Naive B cell (primary cell): ENCODE measurements at regions not wholly inside any gene's neighbourhood (a gene's known extent, or its start where the extent isn't known, plus 50 kb on each side); places are given as distances from the start of the nearest gene placed in this dataset.

Experiments used
- ATAC-seq, 2 donors: fragments of 150-1000 bp; cut with Tn5 transposase; 2 replicates each; pipeline ENCODE4 v1.10.0; 2021; ENCODE audit warnings: low read depth in 2 of 2, mild to moderate bottlenecking in 2 of 2, moderate library complexity in 2 of 2
- DNase-seq: peaks from one replicate; pipeline ENCODE4 v3.0.0; 2022
- H3K27ac Mint-ChIP-seq, 6 donors: one replicate each; pipeline ENCODE4 v1.8.0; 2020 to 2022; ENCODE audit warnings: mild to moderate bottlenecking in 6 of 6, mixed read lengths in 6 of 6, moderate library complexity in 5 of 6, inconsistent platforms in 2 of 6
- H3K27me3 Mint-ChIP-seq, 3 donors: one replicate each; pipeline ENCODE4 v1.8.0; 2021 to 2022; ENCODE audit warnings: mixed read lengths in 3 of 3, mild to moderate bottlenecking in 1 of 3
- H3K36me3 Mint-ChIP-seq, 2 donors: one replicate each; pipeline ENCODE4 v1.8.0; 2020 to 2022; ENCODE audit warnings: mixed read lengths in 2 of 2, inconsistent platforms in 1 of 2, mild to moderate bottlenecking in 1 of 2
- H3K4me1 Mint-ChIP-seq, 3 donors: one replicate each; pipeline ENCODE4 v1.8.0; 2020 to 2022; ENCODE audit warnings: mixed read lengths in 3 of 3, inconsistent platforms in 1 of 3, mild to moderate bottlenecking in 1 of 3, moderate library complexity in 1 of 3
- H3K4me3 Mint-ChIP-seq, 8 donors: one replicate each; pipeline ENCODE4 v1.8.0; 2020 to 2022; ENCODE audit warnings: mild to moderate bottlenecking in 8 of 8, mixed read lengths in 8 of 8, moderate library complexity in 8 of 8, inconsistent platforms in 2 of 8
- H3K9me3 Mint-ChIP-seq, 7 donors: one replicate each; pipeline ENCODE4 v1.8.0; 2020 to 2022; ENCODE audit warnings: mixed read lengths in 7 of 7, mild to moderate bottlenecking in 5 of 7, inconsistent platforms in 2 of 7, moderate library complexity in 1 of 7

GRCh38 chr5:97618721-97619120 lies 435.7 kb upstream of the RIOK2 start:
- H3K4me1 Mint-ChIP-seq: no peaks in the 10 kb centered on the region
- no peak for ATAC-seq
- no peak for DNase-seq
- no peak overlapping the region for H3K4me3 Mint-ChIP-seq
- H3K36me3 Mint-ChIP-seq: no peaks in the 10 kb centered on the region
- no peak overlapping the region for H3K27ac Mint-ChIP-seq
- H3K27me3 Mint-ChIP-seq: no peaks in the 10 kb centered on the region
- peaks cover 0 to 29% (median 14%) of the 10 kb centered on the region in 7 donors for H3K9me3 Mint-ChIP-seq

- no peaks in the 10 kb centered on the region for H3K27me3 Mint-ChIP-seq
- ATAC-seq (no peak), DNase-seq (no peak)
- H3K9me3 Mint-ChIP-seq: peaks cover 0 to 15% (median 10%) of the 10 kb centered on the region in 7 donors
- H3K27ac Mint-ChIP-seq: no peak overlapping the region
- no peak overlapping the region for H3K4me3 Mint-ChIP-seq
- no peaks in the 10 kb centered on the region for H3K4me1 Mint-ChIP-seq
- no peaks in the 10 kb centered on the region for H3K36me3 Mint-ChIP-seq
Observed at GRCh38 chr5:97623441-97623840, 440.4 kb upstream of the RIOK2 start.

- H3K9me3 Mint-ChIP-seq: peaks cover 0 to 6% (median 0%) of the 10 kb centered on the region in 7 donors
- DNase-seq (no peak), ATAC-seq (no peak)
- H3K27ac Mint-ChIP-seq: no peak overlapping the region
- H3K4me1 Mint-ChIP-seq: no peaks in the 10 kb centered on the region
- no peak overlapping the region for H3K4me3 Mint-ChIP-seq
- H3K36me3 Mint-ChIP-seq: no peaks in the 10 kb centered on the region
- H3K27me3 Mint-ChIP-seq: no peaks in the 10 kb centered on the region
Observed at GRCh38 chr5:97624886-97625285, 441.8 kb upstream of the RIOK2 start.

- Mint-ChIP-seq H3K4me1 (no peaks in the 10 kb centered on the region), H3K4me3 (no peak overlapping the region), H3K27me3 (no peaks in the 10 kb centered on the region), H3K27ac (no peak overlapping the region), H3K36me3 (peaks cover 4 to 8% of the 10 kb centered on the region in 2 donors), H3K9me3 (peaks cover 0 to 9% (median 4%) of the 10 kb centered on the region in 7 donors)
- no peak for ATAC-seq
- DNase-seq: no peak
Observed at GRCh38 chr5:97627272-97627671, 444.2 kb upstream of the RIOK2 start.

- H3K4me3 Mint-ChIP-seq: no peak overlapping the region
- H3K4me1 Mint-ChIP-seq: no peaks in the 10 kb centered on the region
- ATAC-seq: no peak
- H3K27me3 Mint-ChIP-seq: no peaks in the 10 kb centered on the region
- peaks cover 4 to 8% of the 10 kb centered on the region in 2 donors for H3K36me3 Mint-ChIP-seq
- no peak overlapping the region for H3K27ac Mint-ChIP-seq
- H3K9me3 Mint-ChIP-seq: peaks cover 0 to 9% (median 4%) of the 10 kb centered on the region in 7 donors
- no peak for DNase-seq
Observed at GRCh38 chr5:97628031-97628430, 445.0 kb upstream of the RIOK2 start.

DNA sequence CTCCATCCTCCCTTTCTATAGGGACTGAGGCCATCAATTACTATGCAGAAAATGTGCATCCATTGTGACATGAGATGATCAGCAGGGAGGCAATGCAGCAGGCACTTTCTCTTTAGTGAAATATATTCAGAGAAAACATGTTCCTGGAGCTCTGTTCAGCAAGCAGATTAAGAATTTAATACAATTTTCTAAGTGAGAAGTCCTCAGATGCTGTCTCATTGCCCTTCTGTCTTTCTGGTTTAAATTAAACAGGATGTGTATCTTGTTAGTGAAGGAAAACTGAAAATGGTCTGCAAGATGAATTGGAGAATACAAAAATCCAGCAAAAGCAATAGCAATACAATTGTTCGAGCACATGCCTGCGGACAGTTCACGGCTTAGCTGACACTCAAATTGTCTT lies 445.8 kb upstream of the RIOK2 start:
- H3K27me3 Mint-ChIP-seq: no peaks in the 10 kb centered on the region
- ATAC-seq (no peak), DNase-seq (no peak)
- H3K4me1 Mint-ChIP-seq: no peaks in the 10 kb centered on the region
- H3K4me3 Mint-ChIP-seq: no peak overlapping the region
- H3K27ac Mint-ChIP-seq: no peak overlapping the region
- H3K9me3 Mint-ChIP-seq: peaks cover 0 to 9% (median 4%) of the 10 kb centered on the region in 7 donors
- H3K36me3 Mint-ChIP-seq: peaks cover 4 to 8% of the 10 kb centered on the region in 2 donors

GRCh38 chr5:97629276-97629675 lies 446.2 kb upstream of the RIOK2 start:
- Mint-ChIP-seq H3K27ac (peak overlapping the region in 1 of 6 donors; percentile 10), H3K9me3 (peaks cover 0 to 12% (median 5%) of the 10 kb centered on the region in 7 donors), H3K27me3 (no peaks in the 10 kb centered on the region), H3K4me3 (no peak overlapping the region), H3K4me1 (no peaks in the 10 kb centered on the region), H3K36me3 (peaks cover 4 to 8% of the 10 kb centered on the region in 2 donors)
- no peak for DNase-seq
- ATAC-seq: no peak

DNA sequence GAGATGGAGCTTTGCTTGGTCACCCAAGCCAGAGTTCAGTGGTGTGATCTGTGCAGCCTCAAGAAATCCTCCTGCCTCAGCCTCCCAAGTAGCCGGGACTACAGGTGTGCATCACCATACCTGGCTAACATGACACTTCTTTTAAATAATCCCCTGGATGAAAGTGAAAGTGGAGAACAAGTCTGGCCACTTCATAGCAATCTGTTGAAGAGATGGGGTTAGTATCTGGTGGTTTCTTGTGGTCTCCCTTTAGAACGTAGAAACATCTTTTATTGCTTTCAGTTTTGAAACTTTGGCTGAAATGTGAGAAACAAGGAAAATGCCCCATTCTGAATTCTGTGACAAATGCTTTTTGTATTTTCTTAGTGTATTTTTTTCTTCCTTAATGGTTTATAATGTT lies 452.5 kb upstream of the RIOK2 start:
- Mint-ChIP-seq H3K36me3 (peaks cover 4 to 7% of the 10 kb centered on the region in 2 donors), H3K27me3 (no peaks in the 10 kb centered on the region), H3K9me3 (peaks cover 3 to 13% (median 8%) of the 10 kb centered on the region in 7 donors), H3K27ac (no peak overlapping the region), H3K4me1 (no peaks in the 10 kb centered on the region), H3K4me3 (no peak overlapping the region)
- ATAC-seq (no peak), DNase-seq (no peak)

DNA sequence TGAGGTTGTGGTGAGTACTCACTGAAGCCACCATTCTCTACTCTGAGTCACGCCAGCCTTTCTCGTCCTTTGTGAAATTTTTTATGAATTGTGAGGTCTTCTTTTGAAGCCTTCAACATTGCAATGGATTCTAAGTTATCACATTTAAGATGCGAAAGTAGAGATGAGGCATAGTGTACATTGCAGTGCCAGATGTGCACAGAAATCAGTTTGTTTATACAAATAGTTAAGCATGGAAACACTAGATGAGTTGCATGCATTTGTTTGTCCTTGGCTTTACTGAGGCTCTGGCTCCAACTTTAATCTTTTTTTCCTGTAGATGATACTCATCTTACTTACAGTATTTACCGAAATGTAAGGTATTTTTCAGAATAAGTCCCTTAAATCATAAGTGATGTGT lies 453.7 kb upstream of the RIOK2 start:
- H3K4me3 Mint-ChIP-seq: no peak overlapping the region
- H3K4me1 Mint-ChIP-seq: no peaks in the 10 kb centered on the region
- no peaks in the 10 kb centered on the region for H3K27me3 Mint-ChIP-seq
- DNase-seq (no peak), ATAC-seq (no peak)
- no peaks in the 10 kb centered on the region for H3K36me3 Mint-ChIP-seq
- peaks cover 3 to 11% (median 6%) of the 10 kb centered on the region in 7 donors for H3K9me3 Mint-ChIP-seq
- H3K27ac Mint-ChIP-seq: no peak overlapping the region

DNA sequence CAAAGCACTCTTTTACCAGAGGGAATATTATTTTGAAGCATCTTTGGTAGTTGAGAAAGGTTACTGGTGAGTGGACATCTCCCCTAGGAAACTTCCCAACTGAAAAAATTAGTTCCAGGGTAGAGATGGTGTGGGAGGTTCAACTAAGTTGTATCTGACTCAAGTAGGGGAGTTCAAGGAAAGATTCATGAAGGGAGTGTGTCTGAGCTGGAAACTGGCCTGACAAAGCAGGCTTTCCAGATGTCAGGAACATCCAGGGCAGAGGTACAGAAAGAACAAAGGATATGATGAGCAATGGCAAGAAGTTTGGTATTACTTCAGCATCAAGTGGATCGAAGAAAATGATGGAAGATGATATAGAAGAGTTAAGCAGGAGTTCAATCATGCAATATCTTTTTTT lies 458.0 kb upstream of the RIOK2 start:
- H3K4me3 Mint-ChIP-seq: peak overlapping the region in 1 of 8 donors; percentile 32
- no peaks in the 10 kb centered on the region for H3K36me3 Mint-ChIP-seq
- H3K9me3 Mint-ChIP-seq: peaks cover 3 to 14% (median 5%) of the 10 kb centered on the region in 7 donors
- no peak overlapping the region for H3K27ac Mint-ChIP-seq
- ATAC-seq (no peak), DNase-seq (no peak)
- no peaks in the 10 kb centered on the region for H3K4me1 Mint-ChIP-seq
- no peaks in the 10 kb centered on the region for H3K27me3 Mint-ChIP-seq

- Mint-ChIP-seq H3K4me3 (no peak overlapping the region), H3K4me1 (no peaks in the 10 kb centered on the region), H3K9me3 (peaks cover 0 to 22% (median 6%) of the 10 kb centered on the region in 7 donors), H3K36me3 (peaks cover under 1 to 9% of the 10 kb centered on the region in 2 donors), H3K27ac (no peak overlapping the region), H3K27me3 (no peaks in the 10 kb centered on the region)
- no peak for ATAC-seq
- DNase-seq: no peak
Observed at GRCh38 chr5:97644206-97644605, 461.2 kb upstream of the RIOK2 start.

DNA sequence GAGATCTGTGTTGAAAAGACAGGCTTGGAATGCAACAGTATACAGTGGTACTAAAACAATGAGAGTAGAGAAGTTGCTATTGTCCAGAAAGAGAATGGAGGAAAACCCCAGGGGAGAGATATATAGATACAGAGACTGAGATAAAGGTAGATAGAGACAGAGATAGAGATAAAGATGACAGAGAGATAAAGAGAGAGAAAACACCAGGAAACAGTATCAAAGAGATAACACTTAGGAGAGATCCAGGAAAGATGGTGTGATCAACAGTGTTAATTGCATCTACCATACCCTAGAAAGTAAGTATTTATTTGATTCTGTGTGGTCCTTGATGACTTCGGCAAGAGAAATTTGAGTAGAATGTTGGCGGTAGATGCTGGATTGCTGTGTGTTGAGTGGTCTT lies 461.8 kb upstream of the RIOK2 start:
- DNase-seq (no peak), ATAC-seq (no peak)
- H3K27me3 Mint-ChIP-seq: no peaks in the 10 kb centered on the region
- no peak overlapping the region for H3K27ac Mint-ChIP-seq
- peaks cover 4 to 15% of the 10 kb centered on the region in 2 donors for H3K36me3 Mint-ChIP-seq
- no peaks in the 10 kb centered on the region for H3K4me1 Mint-ChIP-seq
- H3K9me3 Mint-ChIP-seq: peaks cover 0 to 22% (median 9%) of the 10 kb centered on the region in 7 donors
- no peak overlapping the region for H3K4me3 Mint-ChIP-seq

DNA sequence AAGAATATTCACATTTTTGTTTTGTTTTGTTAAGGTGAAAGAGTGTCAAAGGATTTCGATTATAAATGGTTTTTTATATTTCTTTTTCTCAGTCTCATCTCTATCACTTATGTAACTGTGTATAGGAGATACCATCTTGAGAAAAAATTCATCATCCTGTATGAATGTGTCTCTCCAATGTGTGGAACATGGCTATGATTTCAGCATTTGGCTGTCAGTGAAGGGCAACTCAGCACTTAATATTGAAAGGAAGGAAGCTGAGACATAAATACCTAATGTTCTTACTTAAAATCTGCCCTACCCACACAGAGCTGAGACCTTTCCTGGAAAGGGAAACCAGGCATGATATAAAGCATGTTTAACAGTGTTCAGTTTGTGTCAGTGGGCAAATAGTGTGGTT lies 474.2 kb upstream of the RIOK2 start:
- ATAC-seq (no peak), DNase-seq (no peak)
- Mint-ChIP-seq H3K27ac (no peak overlapping the region), H3K27me3 (no peaks in the 10 kb centered on the region), H3K4me1 (no peaks in the 10 kb centered on the region), H3K9me3 (peaks cover 0 to 3% (median 0%) of the 10 kb centered on the region in 7 donors), H3K36me3 (peaks cover 5 to 17% of the 10 kb centered on the region in 2 donors), H3K4me3 (no peak overlapping the region)

- Mint-ChIP-seq H3K36me3 (peaks cover 3 to 17% of the 10 kb centered on the region in 2 donors), H3K4me1 (no peaks in the 10 kb centered on the region), H3K4me3 (no peak overlapping the region), H3K27me3 (no peaks in the 10 kb centered on the region), H3K9me3 (peaks cover 0 to 3% (median 0%) of the 10 kb centered on the region in 7 donors), H3K27ac (no peak overlapping the region)
- ATAC-seq (no peak), DNase-seq (no peak)
Observed at GRCh38 chr5:97658116-97658900, 475.3 kb upstream of the RIOK2 start.
